ENCODE measurements at regions not wholly inside any gene's neighbourhood (a gene's known extent, or its start where the extent isn't known, plus 50 kb on each side); places are given as distances from the start of the nearest gene placed in this dataset.

- no peak overlapping the region for H3K27ac ChIP-seq (ENCODE audit: low read depth in 2 of 2, low read length in 1 of 2)
- H3K9me3 ChIP-seq, result no peaks in the 10 kb centered on the region
- H3K9ac ChIP-seq, result no peak overlapping the region
- no peaks in the 10 kb centered on the region for H3K36me3 ChIP-seq (replicated peaks in 1 of 2; ENCODE audit: control insufficient read depth in 1 of 2, insufficient read depth in 2 of 2, low read length in 1 of 2)
- no peaks in the 10 kb centered on the region for H3K9me2 ChIP-seq
- H3K4me1 ChIP-seq (ENCODE audit: control insufficient read depth in 1 of 2, insufficient read depth in 2 of 2, low read depth in 1 of 2, low read length in 1 of 2), result no peaks in the 10 kb centered on the region; a peak in 1 of 4 replicates
- no peaks in the 10 kb centered on the region for H3F3A ChIP-seq (replicated peaks; ENCODE audit: insufficient read depth)
- peak overlapping the region; percentile 58; the same call in 1 of the 2 replicates for H2AFZ ChIP-seq (ENCODE audit: low read depth)
- H3K79me2 ChIP-seq (ENCODE audit: insufficient read depth), result no peaks in the 10 kb centered on the region
- TF ChIP-seq TAF1 (IDR thresholded peaks at IDR 0.05; ENCODE audit: borderline replicate concordance, low read depth, low read length) (no peak), GABPA (IDR thresholded peaks at IDR 0.05; ENCODE audit: low read depth) (no peak)
- WGBS (ENCODE audit: low lambda C conversion rate), result 17% methylated on average over 27 of the region's 48 CpGs
- H3K27me3 ChIP-seq (ENCODE audit: insufficient read depth), result peaks cover 79% of the 10 kb centered on the region
- peak; percentile 31 for DNase-seq
- H3K4me3 ChIP-seq (ENCODE audit: low read depth in 2 of 2, low read length in 1 of 2), result peak overlapping the region; percentile 33 to 53
- H3K4me2 ChIP-seq, result peak overlapping the region; percentile 64
- ChIA-PET CTCF (interaction anchor here (1.1 to 1.8 kb wide), 4 partner anchors 26 to 675 kb away, joined by 4 to 9 read pairs (median 5); no protein-coding TSS in a partner anchor), POLR2A (no interaction called here)
- no peaks in the 10 kb centered on the region for H4K20me1 ChIP-seq (ENCODE audit: insufficient read depth)
Measured at GRCh38 chr6:760982-761955, 68.3 kb upstream of the EXOC2 start.

- Histone ChIP-seq H3K9ac (no peak overlapping the region), H3K27ac (ENCODE audit: low read depth in 2 of 2, low read length in 1 of 2) (no peak overlapping the region), H2AFZ (ENCODE audit: low read depth) (no peak overlapping the region), H3K4me2 (no peak overlapping the region), H3K27me3 (ENCODE audit: insufficient read depth) (peaks cover 78% of the 10 kb centered on the region), H3K4me1 (ENCODE audit: control insufficient read depth in 1 of 2, insufficient read depth in 2 of 2, low read depth in 1 of 2, low read length in 1 of 2) (no peaks in the 10 kb centered on the region; a peak in 1 of 4 replicates), H4K20me1 (ENCODE audit: insufficient read depth) (no peaks in the 10 kb centered on the region), H3K9me3 (no peaks in the 10 kb centered on the region), H3K79me2 (ENCODE audit: insufficient read depth) (no peaks in the 10 kb centered on the region), H3F3A (replicated peaks; ENCODE audit: insufficient read depth) (no peaks in the 10 kb centered on the region), H3K9me2 (no peaks in the 10 kb centered on the region), H3K4me3 (ENCODE audit: low read depth in 2 of 2, low read length in 1 of 2) (no peak overlapping the region), H3K36me3 (replicated peaks in 1 of 2; ENCODE audit: control insufficient read depth in 1 of 2, insufficient read depth in 2 of 2, low read length in 1 of 2) (no peaks in the 10 kb centered on the region)
- TF ChIP-seq MXI1 (IDR thresholded peaks at IDR 0.05; ENCODE audit: low read depth, low read length) (no peak), NRF1 (IDR thresholded peaks at IDR 0.05; ENCODE audit: low read depth, low read length) (no peak), FOSL2 (IDR thresholded peaks at IDR 0.05; ENCODE audit: borderline replicate concordance, low read depth) (no peak), GABPA (IDR thresholded peaks at IDR 0.05; ENCODE audit: low read depth) (no peak), POLR2AphosphoS5 (IDR thresholded peaks at IDR 0.05; ENCODE audit: low read depth, low read length) (no peak), ELF1 (IDR thresholded peaks at IDR 0.05) (no peak), FOXJ3 (CRISPR knock-in tag; IDR thresholded peaks at IDR 0.05) (no peak), RAD21 (IDR thresholded peaks at IDR 0.05; ENCODE audit: low read length) (no peak), RFX5 (IDR thresholded peaks at IDR 0.05; ENCODE audit: low read length) (no peak)
- TF ChIP-seq, protein P1, sequence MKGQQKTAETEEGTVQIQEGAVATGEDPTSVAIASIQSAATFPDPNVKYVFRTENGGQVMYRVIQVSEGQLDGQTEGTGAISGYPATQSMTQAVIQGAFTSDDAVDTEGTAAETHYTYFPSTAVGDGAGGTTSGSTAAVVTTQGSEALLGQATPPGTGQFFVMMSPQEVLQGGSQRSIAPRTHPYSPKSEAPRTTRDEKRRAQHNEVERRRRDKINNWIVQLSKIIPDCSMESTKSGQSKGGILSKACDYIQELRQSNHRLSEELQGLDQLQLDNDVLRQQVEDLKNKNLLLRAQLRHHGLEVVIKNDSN (IDR thresholded peaks at IDR 0.05; ENCODE audit: borderline replicate concordance, low read depth), result no peak
- TF ChIP-seq, protein P2, sequence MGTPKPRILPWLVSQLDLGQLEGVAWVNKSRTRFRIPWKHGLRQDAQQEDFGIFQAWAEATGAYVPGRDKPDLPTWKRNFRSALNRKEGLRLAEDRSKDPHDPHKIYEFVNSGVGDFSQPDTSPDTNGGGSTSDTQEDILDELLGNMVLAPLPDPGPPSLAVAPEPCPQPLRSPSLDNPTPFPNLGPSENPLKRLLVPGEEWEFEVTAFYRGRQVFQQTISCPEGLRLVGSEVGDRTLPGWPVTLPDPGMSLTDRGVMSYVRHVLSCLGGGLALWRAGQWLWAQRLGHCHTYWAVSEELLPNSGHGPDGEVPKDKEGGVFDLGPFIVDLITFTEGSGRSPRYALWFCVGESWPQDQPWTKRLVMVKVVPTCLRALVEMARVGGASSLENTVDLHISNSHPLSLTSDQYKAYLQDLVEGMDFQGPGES (IDR thresholded peaks at IDR 0.05; ENCODE audit: low read depth, low read length), result no peak
- WGBS (ENCODE audit: low lambda C conversion rate), result 27% methylated on average over 3 of the region's 3 CpGs
- POLR2A ChIA-PET, result no interaction called here
- no peak for DNase-seq
- CTCF ChIA-PET, result no interaction called here
Measured at GRCh38 chr6:759729-760128, 66.8 kb upstream of the EXOC2 start.

All from SK-N-SH (cell line).